ENCODE measurements at regions not wholly inside any gene's neighbourhood (a gene's known extent, or its start where the extent isn't known, plus 50 kb on each side); places are given as distances from the start of the nearest gene placed in this dataset.

DNA sequence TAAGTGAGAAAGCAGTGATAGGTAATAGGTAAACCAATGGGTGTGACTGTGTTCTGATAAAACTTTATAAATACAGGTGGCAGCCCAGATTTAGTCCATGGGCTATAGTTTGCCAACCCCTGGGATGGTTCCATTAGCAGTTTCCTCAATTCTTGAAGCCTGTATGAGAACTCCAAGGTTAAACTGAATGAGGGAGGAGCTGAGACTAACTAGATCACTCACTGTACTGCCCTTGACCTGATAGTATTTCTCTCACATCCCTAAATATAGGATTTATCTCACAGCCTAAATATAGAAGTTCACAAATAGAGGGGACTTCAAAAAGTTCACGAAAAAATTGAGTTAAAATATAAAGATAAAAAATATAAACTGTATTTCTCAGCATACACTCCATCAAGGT is 439.6 kb upstream of the CCDC196 start:
- TF ChIP-seq, protein P1, sequence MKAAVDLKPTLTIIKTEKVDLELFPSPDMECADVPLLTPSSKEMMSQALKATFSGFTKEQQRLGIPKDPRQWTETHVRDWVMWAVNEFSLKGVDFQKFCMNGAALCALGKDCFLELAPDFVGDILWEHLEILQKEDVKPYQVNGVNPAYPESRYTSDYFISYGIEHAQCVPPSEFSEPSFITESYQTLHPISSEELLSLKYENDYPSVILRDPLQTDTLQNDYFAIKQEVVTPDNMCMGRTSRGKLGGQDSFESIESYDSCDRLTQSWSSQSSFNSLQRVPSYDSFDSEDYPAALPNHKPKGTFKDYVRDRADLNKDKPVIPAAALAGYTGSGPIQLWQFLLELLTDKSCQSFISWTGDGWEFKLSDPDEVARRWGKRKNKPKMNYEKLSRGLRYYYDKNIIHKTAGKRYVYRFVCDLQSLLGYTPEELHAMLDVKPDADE (IDR thresholded peaks at IDR 0.05), result no peak
- no peak for TF ChIP-seq JUNB (IDR thresholded peaks at IDR 0.05; ENCODE audit: unreplicated experiment)
- no peak for TF ChIP-seq CREB1 (CRISPR knock-in tag; IDR thresholded peaks at IDR 0.05; ENCODE audit: low read depth)
- TF ChIP-seq, protein P2, sequence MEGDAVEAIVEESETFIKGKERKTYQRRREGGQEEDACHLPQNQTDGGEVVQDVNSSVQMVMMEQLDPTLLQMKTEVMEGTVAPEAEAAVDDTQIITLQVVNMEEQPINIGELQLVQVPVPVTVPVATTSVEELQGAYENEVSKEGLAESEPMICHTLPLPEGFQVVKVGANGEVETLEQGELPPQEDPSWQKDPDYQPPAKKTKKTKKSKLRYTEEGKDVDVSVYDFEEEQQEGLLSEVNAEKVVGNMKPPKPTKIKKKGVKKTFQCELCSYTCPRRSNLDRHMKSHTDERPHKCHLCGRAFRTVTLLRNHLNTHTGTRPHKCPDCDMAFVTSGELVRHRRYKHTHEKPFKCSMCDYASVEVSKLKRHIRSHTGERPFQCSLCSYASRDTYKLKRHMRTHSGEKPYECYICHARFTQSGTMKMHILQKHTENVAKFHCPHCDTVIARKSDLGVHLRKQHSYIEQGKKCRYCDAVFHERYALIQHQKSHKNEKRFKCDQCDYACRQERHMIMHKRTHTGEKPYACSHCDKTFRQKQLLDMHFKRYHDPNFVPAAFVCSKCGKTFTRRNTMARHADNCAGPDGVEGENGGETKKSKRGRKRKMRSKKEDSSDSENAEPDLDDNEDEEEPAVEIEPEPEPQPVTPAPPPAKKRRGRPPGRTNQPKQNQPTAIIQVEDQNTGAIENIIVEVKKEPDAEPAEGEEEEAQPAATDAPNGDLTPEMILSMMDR (conservative IDR thresholded peaks at IDR 0.05; ENCODE audit: low read depth in 2 of 2), result no peak
- no peak for TF ChIP-seq ZNF462 (CRISPR knock-in tag; IDR thresholded peaks at IDR 0.05)
- TF ChIP-seq ZNF331 (CRISPR knock-in tag; IDR thresholded peaks at IDR 0.05; ENCODE audit: low read depth), result no peak
- TF ChIP-seq EZH2phosphoT487 (IDR thresholded peaks at IDR 0.05; ENCODE audit: unreplicated experiment), result no peak
- no peak for TF ChIP-seq NANOG (IDR thresholded peaks at IDR 0.05; ENCODE audit: borderline replicate concordance)
- TF ChIP-seq ZNF114 (CRISPR knock-in tag; IDR thresholded peaks at IDR 0.05), result no peak
- TF ChIP-seq, protein P3, sequence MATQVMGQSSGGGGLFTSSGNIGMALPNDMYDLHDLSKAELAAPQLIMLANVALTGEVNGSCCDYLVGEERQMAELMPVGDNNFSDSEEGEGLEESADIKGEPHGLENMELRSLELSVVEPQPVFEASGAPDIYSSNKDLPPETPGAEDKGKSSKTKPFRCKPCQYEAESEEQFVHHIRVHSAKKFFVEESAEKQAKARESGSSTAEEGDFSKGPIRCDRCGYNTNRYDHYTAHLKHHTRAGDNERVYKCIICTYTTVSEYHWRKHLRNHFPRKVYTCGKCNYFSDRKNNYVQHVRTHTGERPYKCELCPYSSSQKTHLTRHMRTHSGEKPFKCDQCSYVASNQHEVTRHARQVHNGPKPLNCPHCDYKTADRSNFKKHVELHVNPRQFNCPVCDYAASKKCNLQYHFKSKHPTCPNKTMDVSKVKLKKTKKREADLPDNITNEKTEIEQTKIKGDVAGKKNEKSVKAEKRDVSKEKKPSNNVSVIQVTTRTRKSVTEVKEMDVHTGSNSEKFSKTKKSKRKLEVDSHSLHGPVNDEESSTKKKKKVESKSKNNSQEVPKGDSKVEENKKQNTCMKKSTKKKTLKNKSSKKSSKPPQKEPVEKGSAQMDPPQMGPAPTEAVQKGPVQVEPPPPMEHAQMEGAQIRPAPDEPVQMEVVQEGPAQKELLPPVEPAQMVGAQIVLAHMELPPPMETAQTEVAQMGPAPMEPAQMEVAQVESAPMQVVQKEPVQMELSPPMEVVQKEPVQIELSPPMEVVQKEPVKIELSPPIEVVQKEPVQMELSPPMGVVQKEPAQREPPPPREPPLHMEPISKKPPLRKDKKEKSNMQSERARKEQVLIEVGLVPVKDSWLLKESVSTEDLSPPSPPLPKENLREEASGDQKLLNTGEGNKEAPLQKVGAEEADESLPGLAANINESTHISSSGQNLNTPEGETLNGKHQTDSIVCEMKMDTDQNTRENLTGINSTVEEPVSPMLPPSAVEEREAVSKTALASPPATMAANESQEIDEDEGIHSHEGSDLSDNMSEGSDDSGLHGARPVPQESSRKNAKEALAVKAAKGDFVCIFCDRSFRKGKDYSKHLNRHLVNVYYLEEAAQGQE (IDR thresholded peaks at IDR 0.05; ENCODE audit: unreplicated experiment), result no peak
- TF ChIP-seq STAT1 (IDR thresholded peaks at IDR 0.05; ENCODE audit: unreplicated experiment), result no peak
- no peak for TF ChIP-seq POLR2AphosphoS5 (IDR thresholded peaks at IDR 0.05; ENCODE audit: low read depth)

More for the DNA sequence above, 439.6 kb upstream of the CCDC196 start:
- H2AFZ ChIP-seq, result no peak overlapping the region
- no peaks in the 10 kb centered on the region for H3F3A ChIP-seq (replicated peaks; ENCODE audit: low read depth)
- H4K20me1 ChIP-seq (replicated peaks; ENCODE audit: insufficient read depth), result no peaks in the 10 kb centered on the region
- no peaks in the 10 kb centered on the region for H3K79me2 ChIP-seq (replicated peaks; ENCODE audit: insufficient read depth)
- no peak overlapping the region for H3K4me2 ChIP-seq
- H3K9me2 ChIP-seq (ENCODE audit: insufficient read depth), result no peaks in the 10 kb centered on the region
- no peak for ATAC-seq
- Mint-ChIP-seq H3K4me3 (no peak overlapping the region), H3K27me3 (ENCODE audit: insufficient read depth, low read depth, poor library complexity) (no peaks in the 10 kb centered on the region), H3K27ac (no peak overlapping the region), H3K4me1 (peaks cover under 1% of the 10 kb centered on the region; the same call in 2 of the 3 replicates), H3K36me3 (ENCODE audit: low read depth) (no peaks in the 10 kb centered on the region), H3K9me3 (no peaks in the 10 kb centered on the region)
- no peaks in the 10 kb centered on the region for H3K36me3 ChIP-seq (ENCODE audit: insufficient read depth)
- no peaks in the 10 kb centered on the region for H3K27me3 ChIP-seq (ENCODE audit: insufficient read depth)
- H3K27ac ChIP-seq (ENCODE audit: low read depth), result no peak overlapping the region
- H3K4me1 ChIP-seq (ENCODE audit: insufficient read depth), result 0 out of 2 replicates have a peak, but pooled peaks cover 4% of the 10 kb centered on the region
- DNase-seq (ENCODE audit: low spot score), result no peak
- no peak overlapping the region for H3K4me3 ChIP-seq
